GM12878 (cell line): ENCODE measurements at regions not wholly inside any gene's neighbourhood (a gene's known extent, or its start where the extent isn't known, plus 50 kb on each side); places are given as distances from the start of the nearest gene placed in this dataset.

Experiments used
- CBFB ChIP-seq: IDR thresholded peaks from 2 replicates; pipeline ENCODE4 v1.6.1; 2016; ENCODE audit warnings: antibody characterized with exemption, low read depth
- ETV6 ChIP-seq, 2 experiments: fragments of 450-650 bp in 1 of 2; IDR thresholded peaks in 1 of 2; conservative IDR thresholded peaks in 1 of 2; 2 replicates each; pipeline ENCODE4 v1.6.1; 2014; ENCODE audit warnings: antibody characterized with exemption in 1 of 2, borderline replicate concordance in 1 of 2, low read depth in 1 of 2, mild to moderate bottlenecking in 1 of 2, moderate library complexity in 1 of 2
- GABPA ChIP-seq: IDR thresholded peaks from 2 replicates; pipeline ENCODE4 v1.6.1; 2014; ENCODE audit warnings: antibody characterized with exemption, low read depth, mild to moderate bottlenecking, inconsistent platforms
- HDAC6 ChIP-seq: fragments of 200-600 bp; sonication (generic); IDR thresholded peaks from one replicate; pipeline ENCODE4 v1.8.0; 2017; ENCODE audit warnings: antibody characterized with exemption; ENCODE audit not compliant: unreplicated experiment
- IRF4 ChIP-seq: IDR thresholded peaks from 2 replicates; pipeline ENCODE4 v1.6.1; 2011; ENCODE audit warnings: low read depth, low read length
- NR2F1 ChIP-seq: fragments of 450-650 bp; conservative IDR thresholded peaks from 2 replicates; pipeline ENCODE4 v1.6.1; 2017; ENCODE audit warnings: mild to moderate bottlenecking
- PAX8 ChIP-seq: fragments of 450-650 bp; IDR thresholded peaks from 2 replicates; pipeline ENCODE4 v1.6.1; 2017; ENCODE audit warnings: mild to moderate bottlenecking, moderate library complexity
- SIN3A ChIP-seq: IDR thresholded peaks from 2 replicates; pipeline ENCODE4 v1.6.1; 2012; ENCODE audit warnings: low read depth, low read length, improper control_type of control experiment
- SMAD5 ChIP-seq: IDR thresholded peaks from 2 replicates; pipeline ENCODE4 v1.6.1; 2016; ENCODE audit warnings: antibody characterized with exemption, low read depth
- STAT3 ChIP-seq: IDR thresholded peaks from 2 replicates; pipeline ENCODE4 v1.6.1; 2011; ENCODE audit warnings: low read depth, low read length, improper control_type of control experiment
- TCF7 ChIP-seq: IDR thresholded peaks from 2 replicates; pipeline ENCODE4 v1.6.1; 2014; ENCODE audit warnings: antibody characterized with exemption, borderline replicate concordance
- YBX1 ChIP-seq: fragments of 450-650 bp; IDR thresholded peaks from 2 replicates; pipeline ENCODE4 v1.6.1; 2016; ENCODE audit warnings: antibody characterized with exemption
- ZNF207 ChIP-seq: fragments of 450-650 bp; IDR thresholded peaks from 2 replicates; pipeline ENCODE4 v1.6.1; 2014; ENCODE audit warnings: antibody characterized with exemption, mild to moderate bottlenecking, borderline replicate concordance
- ZNF274 ChIP-seq: IDR thresholded peaks from one replicate; pipeline ENCODE4 v1.8.0; 2011; ENCODE audit not compliant: insufficient read length, insufficient read depth
- ZNF622 ChIP-seq: fragments of 450-650 bp; IDR thresholded peaks from 2 replicates; pipeline ENCODE4 v1.6.1; 2017; ENCODE audit warnings: mild to moderate bottlenecking, inconsistent platforms
- ZZZ3 ChIP-seq: IDR thresholded peaks from 2 replicates; pipeline ENCODE4 v1.6.1; 2011; ENCODE audit warnings: low read depth; ENCODE audit not compliant: control insufficient read depth, insufficient read length
- TF ChIP-seq, protein P1 (sequence below): fragments of 450-650 bp; formaldehyde crosslinking; IDR thresholded peaks from 2 replicates; pipeline ENCODE4 v1.4.0; 2020; ENCODE audit warnings: mild to moderate bottlenecking, moderate library complexity
- TF ChIP-seq, protein P2 (sequence below): fragments of 450-650 bp; IDR thresholded peaks from 2 replicates; pipeline ENCODE4 v1.6.1; 2018; ENCODE audit warnings: mild to moderate bottlenecking, low read depth, moderate library complexity; ENCODE audit not compliant: partially characterized antibody
- TF ChIP-seq, protein P3 (sequence below): IDR thresholded peaks from 2 replicates; pipeline ENCODE4 v1.6.1; 2012; ENCODE audit warnings: low read depth, low read length, improper control_type of control experiment
- TF ChIP-seq, protein P4 (sequence below): IDR thresholded peaks from 2 replicates; pipeline ENCODE4 v1.6.1; 2011; ENCODE audit warnings: low read depth, low read length, improper control_type of control experiment, borderline replicate concordance
- TF ChIP-seq, protein P5 (sequence below): IDR thresholded peaks from 2 replicates; pipeline ENCODE4 v1.6.1; 2011; ENCODE audit warnings: borderline replicate concordance, low read depth, mild to moderate bottlenecking, moderate library complexity, mixed read lengths, low read length; ENCODE audit not compliant: insufficient read depth; ENCODE audit errors: extremely low read length

DNA sequence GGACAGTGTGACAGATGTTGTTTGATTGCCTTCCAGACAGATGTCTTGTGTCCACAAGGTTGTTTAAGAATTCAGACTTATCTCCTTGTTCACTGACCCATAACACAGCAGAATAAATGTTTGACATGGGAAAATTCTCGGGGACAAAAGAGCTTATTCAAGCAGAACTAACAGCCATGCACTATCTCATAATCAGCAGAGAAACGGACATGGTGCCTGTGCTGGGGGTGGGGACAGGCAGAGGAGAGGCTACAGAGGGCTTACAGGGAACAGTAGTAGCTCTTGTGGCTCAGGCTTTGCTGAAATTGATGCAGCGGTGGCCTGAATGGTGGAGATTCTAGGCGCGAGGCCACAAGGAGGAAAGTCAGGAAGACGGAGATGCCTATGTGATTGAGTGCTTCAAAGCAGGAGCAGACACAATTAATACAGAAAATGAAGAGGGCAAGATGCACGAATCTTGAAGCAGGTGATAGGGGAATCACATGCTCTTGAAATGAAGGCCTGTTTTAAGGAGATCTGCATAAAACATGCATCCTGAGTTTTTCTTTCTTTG lies 62.0 kb upstream of the CAB39 start (continued):
- TF ChIP-seq, protein P1, sequence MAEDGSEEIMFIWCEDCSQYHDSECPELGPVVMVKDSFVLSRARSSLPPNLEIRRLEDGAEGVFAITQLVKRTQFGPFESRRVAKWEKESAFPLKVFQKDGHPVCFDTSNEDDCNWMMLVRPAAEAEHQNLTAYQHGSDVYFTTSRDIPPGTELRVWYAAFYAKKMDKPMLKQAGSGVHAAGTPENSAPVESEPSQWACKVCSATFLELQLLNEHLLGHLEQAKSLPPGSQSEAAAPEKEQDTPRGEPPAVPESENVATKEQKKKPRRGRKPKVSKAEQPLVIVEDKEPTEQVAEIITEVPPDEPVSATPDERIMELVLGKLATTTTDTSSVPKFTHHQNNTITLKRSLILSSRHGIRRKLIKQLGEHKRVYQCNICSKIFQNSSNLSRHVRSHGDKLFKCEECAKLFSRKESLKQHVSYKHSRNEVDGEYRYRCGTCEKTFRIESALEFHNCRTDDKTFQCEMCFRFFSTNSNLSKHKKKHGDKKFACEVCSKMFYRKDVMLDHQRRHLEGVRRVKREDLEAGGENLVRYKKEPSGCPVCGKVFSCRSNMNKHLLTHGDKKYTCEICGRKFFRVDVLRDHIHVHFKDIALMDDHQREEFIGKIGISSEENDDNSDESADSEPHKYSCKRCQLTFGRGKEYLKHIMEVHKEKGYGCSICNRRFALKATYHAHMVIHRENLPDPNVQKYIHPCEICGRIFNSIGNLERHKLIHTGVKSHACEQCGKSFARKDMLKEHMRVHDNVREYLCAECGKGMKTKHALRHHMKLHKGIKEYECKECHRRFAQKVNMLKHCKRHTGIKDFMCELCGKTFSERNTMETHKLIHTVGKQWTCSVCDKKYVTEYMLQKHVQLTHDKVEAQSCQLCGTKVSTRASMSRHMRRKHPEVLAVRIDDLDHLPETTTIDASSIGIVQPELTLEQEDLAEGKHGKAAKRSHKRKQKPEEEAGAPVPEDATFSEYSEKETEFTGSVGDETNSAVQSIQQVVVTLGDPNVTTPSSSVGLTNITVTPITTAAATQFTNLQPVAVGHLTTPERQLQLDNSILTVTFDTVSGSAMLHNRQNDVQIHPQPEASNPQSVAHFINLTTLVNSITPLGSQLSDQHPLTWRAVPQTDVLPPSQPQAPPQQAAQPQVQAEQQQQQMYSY, result no peak
- TF ChIP-seq YBX1 (no peak), TCF7 (peak; percentile 87), HDAC6 (no peak), SIN3A (no peak), ZNF274 (no peak), GABPA (no peak), STAT3 (no peak), ZZZ3 (no peak), ZNF622 (no peak), ETV6 (conservative IDR thresholded peaks at IDR 0.05 in 1 of 2, IDR thresholded peaks at IDR 0.05 in 1 of 2; ENCODE audit: borderline replicate concordance in 1 of 2, low read depth in 1 of 2) (0 out of 4 replicates have a peak, but pooled peaks of 1 of the 2 experiments have one; percentile 44), CBFB (no peak), PAX8 (peak; percentile 92; the same call in 1 of the 2 replicates), NR2F1 (peak; percentile 93), IRF4 (no peak), SMAD5 (no peak), ZNF207 (no peak)
- TF ChIP-seq, protein P2, sequence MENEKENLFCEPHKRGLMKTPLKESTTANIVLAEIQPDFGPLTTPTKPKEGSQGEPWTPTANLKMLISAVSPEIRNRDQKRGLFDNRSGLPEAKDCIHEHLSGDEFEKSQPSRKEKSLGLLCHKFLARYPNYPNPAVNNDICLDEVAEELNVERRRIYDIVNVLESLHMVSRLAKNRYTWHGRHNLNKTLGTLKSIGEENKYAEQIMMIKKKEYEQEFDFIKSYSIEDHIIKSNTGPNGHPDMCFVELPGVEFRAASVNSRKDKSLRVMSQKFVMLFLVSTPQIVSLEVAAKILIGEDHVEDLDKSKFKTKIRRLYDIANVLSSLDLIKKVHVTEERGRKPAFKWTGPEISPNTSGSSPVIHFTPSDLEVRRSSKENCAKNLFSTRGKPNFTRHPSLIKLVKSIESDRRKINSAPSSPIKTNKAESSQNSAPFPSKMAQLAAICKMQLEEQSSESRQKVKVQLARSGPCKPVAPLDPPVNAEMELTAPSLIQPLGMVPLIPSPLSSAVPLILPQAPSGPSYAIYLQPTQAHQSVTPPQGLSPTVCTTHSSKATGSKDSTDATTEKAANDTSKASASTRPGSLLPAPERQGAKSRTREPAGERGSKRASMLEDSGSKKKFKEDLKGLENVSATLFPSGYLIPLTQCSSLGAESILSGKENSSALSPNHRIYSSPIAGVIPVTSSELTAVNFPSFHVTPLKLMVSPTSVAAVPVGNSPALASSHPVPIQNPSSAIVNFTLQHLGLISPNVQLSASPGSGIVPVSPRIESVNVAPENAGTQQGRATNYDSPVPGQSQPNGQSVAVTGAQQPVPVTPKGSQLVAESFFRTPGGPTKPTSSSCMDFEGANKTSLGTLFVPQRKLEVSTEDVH, result no peak
- TF ChIP-seq, protein P3, sequence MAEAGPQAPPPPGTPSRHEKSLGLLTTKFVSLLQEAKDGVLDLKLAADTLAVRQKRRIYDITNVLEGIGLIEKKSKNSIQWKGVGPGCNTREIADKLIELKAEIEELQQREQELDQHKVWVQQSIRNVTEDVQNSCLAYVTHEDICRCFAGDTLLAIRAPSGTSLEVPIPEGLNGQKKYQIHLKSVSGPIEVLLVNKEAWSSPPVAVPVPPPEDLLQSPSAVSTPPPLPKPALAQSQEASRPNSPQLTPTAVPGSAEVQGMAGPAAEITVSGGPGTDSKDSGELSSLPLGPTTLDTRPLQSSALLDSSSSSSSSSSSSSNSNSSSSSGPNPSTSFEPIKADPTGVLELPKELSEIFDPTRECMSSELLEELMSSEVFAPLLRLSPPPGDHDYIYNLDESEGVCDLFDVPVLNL, result no peak
- TF ChIP-seq, protein P4, sequence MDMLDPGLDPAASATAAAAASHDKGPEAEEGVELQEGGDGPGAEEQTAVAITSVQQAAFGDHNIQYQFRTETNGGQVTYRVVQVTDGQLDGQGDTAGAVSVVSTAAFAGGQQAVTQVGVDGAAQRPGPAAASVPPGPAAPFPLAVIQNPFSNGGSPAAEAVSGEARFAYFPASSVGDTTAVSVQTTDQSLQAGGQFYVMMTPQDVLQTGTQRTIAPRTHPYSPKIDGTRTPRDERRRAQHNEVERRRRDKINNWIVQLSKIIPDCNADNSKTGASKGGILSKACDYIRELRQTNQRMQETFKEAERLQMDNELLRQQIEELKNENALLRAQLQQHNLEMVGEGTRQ, result no peak; the same call in 1 of the 2 replicates
- TF ChIP-seq, protein P5, sequence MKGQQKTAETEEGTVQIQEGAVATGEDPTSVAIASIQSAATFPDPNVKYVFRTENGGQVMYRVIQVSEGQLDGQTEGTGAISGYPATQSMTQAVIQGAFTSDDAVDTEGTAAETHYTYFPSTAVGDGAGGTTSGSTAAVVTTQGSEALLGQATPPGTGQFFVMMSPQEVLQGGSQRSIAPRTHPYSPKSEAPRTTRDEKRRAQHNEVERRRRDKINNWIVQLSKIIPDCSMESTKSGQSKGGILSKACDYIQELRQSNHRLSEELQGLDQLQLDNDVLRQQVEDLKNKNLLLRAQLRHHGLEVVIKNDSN, result no peak
